ENCODE measurements at regions not wholly inside any gene's neighbourhood (a gene's known extent, or its start where the extent isn't known, plus 50 kb on each side); places are given as distances from the start of the nearest gene placed in this dataset.

- no peak overlapping the region for H3K27ac ChIP-seq (ENCODE audit: low read depth in 1 of 2, low read length in 2 of 2)
- H3K4me3 ChIP-seq (ENCODE audit: low read depth in 1 of 3, low read length in 3 of 3): no peak overlapping the region
- H3K9me3 ChIP-seq (ENCODE audit: control insufficient read depth in 4 of 4, low read length in 3 of 4): no peaks in the 10 kb centered on the region
- TF ChIP-seq HNF4G (IDR thresholded peaks at IDR 0.05) (no peak), CTCF (IDR thresholded peaks at IDR 0.05; ENCODE audit: low read depth, low read length, missing input control) (no peak), HNF4A (conservative IDR thresholded peaks at IDR 0.05) (no peak)
- no peak overlapping the region for H3K9ac ChIP-seq (ENCODE audit: low read depth in 1 of 2, low read length in 2 of 2)
- 89% methylated on average over 10 of the region's 10 CpGs for WGBS
- H3K27me3 ChIP-seq (ENCODE audit: control insufficient read depth in 4 of 4, insufficient read depth in 4 of 4, low read length in 3 of 4): no peaks in the 10 kb centered on the region
- no peak for DNase-seq (ENCODE audit: low spot score)
- H3K4me1 ChIP-seq (ENCODE audit: control insufficient read depth in 4 of 4, insufficient read depth in 4 of 4, low read length in 3 of 4): peaks cover 0 to 3% (median 0%) of the 10 kb centered on the region in 4 donors
- H3K36me3 ChIP-seq (ENCODE audit: control insufficient read depth in 4 of 4, insufficient read depth in 3 of 4, low read depth in 1 of 4, low read length in 3 of 4): no peaks in the 10 kb centered on the region
Measured at GRCh38 chr1:201598396-201598795, 59.5 kb downstream of the NAV1 start.

- no peak overlapping the region for H3K9ac ChIP-seq (ENCODE audit: low read depth in 1 of 2, low read length in 2 of 2)
- H3K4me1 ChIP-seq (ENCODE audit: control insufficient read depth in 4 of 4, insufficient read depth in 4 of 4, low read length in 3 of 4): no peaks in the 10 kb centered on the region
- no peaks in the 10 kb centered on the region for H3K9me3 ChIP-seq (ENCODE audit: control insufficient read depth in 4 of 4, low read length in 3 of 4)
- H3K36me3 ChIP-seq (ENCODE audit: control insufficient read depth in 4 of 4, insufficient read depth in 3 of 4, low read depth in 1 of 4, low read length in 3 of 4): no peaks in the 10 kb centered on the region
- WGBS: 65% methylated on average over 1 of the region's 1 CpG
- no peak overlapping the region for H3K4me3 ChIP-seq (ENCODE audit: low read depth in 1 of 3, low read length in 3 of 3)
- H3K27ac ChIP-seq (ENCODE audit: low read depth in 1 of 2, low read length in 2 of 2): no peak overlapping the region
- H3K27me3 ChIP-seq (ENCODE audit: control insufficient read depth in 4 of 4, insufficient read depth in 4 of 4, low read length in 3 of 4): no peaks in the 10 kb centered on the region
- TF ChIP-seq FOXA1 (IDR thresholded peaks at IDR 0.05): no peak
- TF ChIP-seq JUND (IDR thresholded peaks at IDR 0.05): no peak
- no peak for TF ChIP-seq SP1 (IDR thresholded peaks at IDR 0.05)
- no peak for TF ChIP-seq ATF3 (IDR thresholded peaks at IDR 0.05)
- no peak for TF ChIP-seq HNF4A (conservative IDR thresholded peaks at IDR 0.05)
- TF ChIP-seq ZBTB33 (IDR thresholded peaks at IDR 0.05): no peak
- no peak for TF ChIP-seq RAD21 (IDR thresholded peaks at IDR 0.05)
- TF ChIP-seq REST (IDR thresholded peaks at IDR 0.05): no peak
- TF ChIP-seq YY1 (IDR thresholded peaks at IDR 0.05): no peak
- no peak for TF ChIP-seq MAX (IDR thresholded peaks at IDR 0.05)
- TF ChIP-seq NR2F2 (IDR thresholded peaks at IDR 0.05): no peak
- TF ChIP-seq RXRA (IDR thresholded peaks at IDR 0.05): no peak
- no peak for TF ChIP-seq TAF1 (conservative IDR thresholded peaks at IDR 0.05)
- no peak for TF ChIP-seq CTCF (IDR thresholded peaks at IDR 0.05; ENCODE audit: low read depth, low read length, missing input control)
- no peak for TF ChIP-seq GABPA (IDR thresholded peaks at IDR 0.05 in 1 of 2, conservative IDR thresholded peaks at IDR 0.05 in 1 of 2)
- TF ChIP-seq EGR1 (IDR thresholded peaks at IDR 0.05; ENCODE audit: low read depth in 2 of 2): no peak
- TF ChIP-seq FOXA2 (IDR thresholded peaks at IDR 0.05): no peak
- no peak for TF ChIP-seq HNF4G (IDR thresholded peaks at IDR 0.05)
- DNase-seq (ENCODE audit: low spot score): no peak
Measured at GRCh38 chr1:201598973-201599372, 60.0 kb downstream of the NAV1 start.

Measured in liver (tissue), 8 donors.